ENCODE measurements at regions not wholly inside any gene's neighbourhood (a gene's known extent, or its start where the extent isn't known, plus 50 kb on each side); places are given as distances from the start of the nearest gene placed in this dataset.

- Histone ChIP-seq H3K4me1 (ENCODE audit: control insufficient read depth in 2 of 2, insufficient read depth in 1 of 2, low read depth in 1 of 2, low read length in 2 of 2) (peaks cover 0 to 18% of the 10 kb centered on the region in 2 donors), H3K4me3 (ENCODE audit: low read length in 2 of 2) (no peak overlapping the region), H3K9me3 (replicated peaks in 1 of 2; ENCODE audit: control insufficient read depth in 2 of 2, insufficient read depth in 1 of 2, low read depth in 1 of 2, low read length in 2 of 2) (peaks cover 0 to 5% of the 10 kb centered on the region in 2 donors), H3K27me3 (ENCODE audit: control insufficient read depth in 3 of 3, insufficient read depth in 3 of 3, low read depth in 1 of 3, low read length in 3 of 3) (peaks cover 0 to 23% (median 5%) of the 10 kb centered on the region in 3 experiments), H2BK5ac (ENCODE audit: low read length) (no peak overlapping the region), H3K4me2 (ENCODE audit: insufficient read depth, low read length, poor library complexity, severe bottlenecking) (no peak overlapping the region), H2BK12ac (ENCODE audit: low read length) (peak overlapping the region; percentile 33), H4K91ac (ENCODE audit: low read depth, low read length, poor library complexity) (no peak overlapping the region), H2AFZ (ENCODE audit: low read length) (no peak overlapping the region), H2BK120ac (ENCODE audit: low read depth, low read length) (no peak overlapping the region), H3K18ac (ENCODE audit: low read length) (peak overlapping the region; percentile 83), H4K8ac (ENCODE audit: low read depth, low read length) (no peak overlapping the region), H3K14ac (ENCODE audit: low read length) (no peak overlapping the region), H3K27ac (replicated peaks; ENCODE audit: low read length) (peak overlapping the region; percentile 65), H3K23ac (ENCODE audit: low read depth, low read length, poor library complexity) (no peak overlapping the region), H2AK5ac (ENCODE audit: low read depth, low read length) (peak overlapping the region; percentile 56), H3K9ac (ENCODE audit: low read depth, low read length, poor library complexity) (no peak overlapping the region), H3K79me1 (ENCODE audit: low read depth, low read length) (no peaks in the 10 kb centered on the region), H3K36me3 (replicated peaks in 1 of 2; ENCODE audit: control insufficient read depth in 2 of 2, insufficient read depth in 2 of 2, low read length in 2 of 2) (no peaks in the 10 kb centered on the region), H2BK15ac (ENCODE audit: low read length) (peak overlapping the region; percentile 25), H3K4ac (ENCODE audit: low read length) (no peak overlapping the region)
- no peak for DNase-seq (ENCODE audit: low spot score)
- WGBS, 2 donors (ENCODE audit: extremely low coverage in 2 of 2, insufficient read length in 2 of 2, insufficient replicate concordance in 1 of 2), result no CpG with 5 or more reads among the region's 12 CpGs
Measured at GRCh38 chr22:48238966-48239365, 1476.5 kb downstream of the TBC1D22A start.

- H3K4me1 ChIP-seq (ENCODE audit: control insufficient read depth in 2 of 2, insufficient read depth in 1 of 2, low read depth in 1 of 2, low read length in 2 of 2), result peaks cover 0 to 18% of the 10 kb centered on the region in 2 donors
- H3K9me3 ChIP-seq (replicated peaks in 1 of 2; ENCODE audit: control insufficient read depth in 2 of 2, insufficient read depth in 1 of 2, low read depth in 1 of 2, low read length in 2 of 2), result peaks cover 0 to 7% of the 10 kb centered on the region in 2 donors
- H3K18ac ChIP-seq (ENCODE audit: low read length), result peak overlapping the region; percentile 68
- no peak overlapping the region for H3K9ac ChIP-seq (ENCODE audit: low read depth, low read length, poor library complexity)
- H4K8ac ChIP-seq (ENCODE audit: low read depth, low read length), result no peak overlapping the region
- H3K23ac ChIP-seq (ENCODE audit: low read depth, low read length, poor library complexity), result no peak overlapping the region
- H2BK120ac ChIP-seq (ENCODE audit: low read depth, low read length), result peak overlapping the region; percentile 14
- no peak overlapping the region for H3K27ac ChIP-seq (replicated peaks; ENCODE audit: low read length)
- H2AK5ac ChIP-seq (ENCODE audit: low read depth, low read length), result peak overlapping the region; percentile 16
- H2AFZ ChIP-seq (ENCODE audit: low read length), result no peak overlapping the region
- no peak for DNase-seq (ENCODE audit: low spot score)
- H2BK12ac ChIP-seq (ENCODE audit: low read length), result no peak overlapping the region
- H2BK15ac ChIP-seq (ENCODE audit: low read length), result peak overlapping the region; percentile 25
- H3K4ac ChIP-seq (ENCODE audit: low read length), result no peak overlapping the region
- no CpG with 5 or more reads among the region's 9 CpGs for WGBS, 2 donors (ENCODE audit: extremely low coverage in 2 of 2, insufficient read length in 2 of 2, insufficient replicate concordance in 1 of 2)
- H4K91ac ChIP-seq (ENCODE audit: low read depth, low read length, poor library complexity), result no peak overlapping the region
- H3K4me2 ChIP-seq (ENCODE audit: insufficient read depth, low read length, poor library complexity, severe bottlenecking), result no peak overlapping the region
- H3K14ac ChIP-seq (ENCODE audit: low read length), result no peak overlapping the region
- H2BK5ac ChIP-seq (ENCODE audit: low read length), result no peak overlapping the region
- peak overlapping the region in 1 of 2 donors; percentile 8 for H3K4me3 ChIP-seq (ENCODE audit: low read length in 2 of 2)
- H3K27me3 ChIP-seq (ENCODE audit: control insufficient read depth in 3 of 3, insufficient read depth in 3 of 3, low read depth in 1 of 3, low read length in 3 of 3), result peaks cover 0 to 23% (median 5%) of the 10 kb centered on the region in 3 experiments
- H3K36me3 ChIP-seq (replicated peaks in 1 of 2; ENCODE audit: control insufficient read depth in 2 of 2, insufficient read depth in 2 of 2, low read length in 2 of 2), result no peaks in the 10 kb centered on the region
- no peaks in the 10 kb centered on the region for H3K79me1 ChIP-seq (ENCODE audit: low read depth, low read length)
Measured at GRCh38 chr22:48238284-48238915, 1476.0 kb downstream of the TBC1D22A start.

- H3K4ac ChIP-seq (ENCODE audit: low read length), result no peak overlapping the region
- H3K27ac ChIP-seq (replicated peaks; ENCODE audit: low read length), result no peak overlapping the region
- peaks cover 0 to 7% of the 10 kb centered on the region in 2 donors for H3K9me3 ChIP-seq (replicated peaks in 1 of 2; ENCODE audit: control insufficient read depth in 2 of 2, insufficient read depth in 1 of 2, low read depth in 1 of 2, low read length in 2 of 2)
- peak overlapping the region in 1 of 2 donors; percentile 8 for H3K4me3 ChIP-seq (ENCODE audit: low read length in 2 of 2)
- H2AK5ac ChIP-seq (ENCODE audit: low read depth, low read length), result peak overlapping the region; percentile 58
- H3K79me1 ChIP-seq (ENCODE audit: low read depth, low read length), result no peaks in the 10 kb centered on the region
- H2BK15ac ChIP-seq (ENCODE audit: low read length), result peak overlapping the region; percentile 52
- H3K36me3 ChIP-seq (replicated peaks in 1 of 2; ENCODE audit: control insufficient read depth in 2 of 2, insufficient read depth in 2 of 2, low read length in 2 of 2), result no peaks in the 10 kb centered on the region
- H3K9ac ChIP-seq (ENCODE audit: low read depth, low read length, poor library complexity), result peak overlapping the region; percentile 12
- no peak overlapping the region for H2BK12ac ChIP-seq (ENCODE audit: low read length)
- H2BK5ac ChIP-seq (ENCODE audit: low read length), result no peak overlapping the region
- no peak overlapping the region for H4K8ac ChIP-seq (ENCODE audit: low read depth, low read length)
- no peak for DNase-seq (ENCODE audit: low spot score)
- no peak overlapping the region for H2AFZ ChIP-seq (ENCODE audit: low read length)
- H4K91ac ChIP-seq (ENCODE audit: low read depth, low read length, poor library complexity), result no peak overlapping the region
- H3K23ac ChIP-seq (ENCODE audit: low read depth, low read length, poor library complexity), result peak overlapping the region; percentile 18
- H3K18ac ChIP-seq (ENCODE audit: low read length), result peak overlapping the region; percentile 68
- peaks cover 0 to 23% (median 5%) of the 10 kb centered on the region in 3 experiments for H3K27me3 ChIP-seq (ENCODE audit: control insufficient read depth in 3 of 3, insufficient read depth in 3 of 3, low read depth in 1 of 3, low read length in 3 of 3)
- peaks cover 0 to 18% of the 10 kb centered on the region in 2 donors for H3K4me1 ChIP-seq (ENCODE audit: control insufficient read depth in 2 of 2, insufficient read depth in 1 of 2, low read depth in 1 of 2, low read length in 2 of 2)
- peak overlapping the region; percentile 42 for H3K14ac ChIP-seq (ENCODE audit: low read length)
- H3K4me2 ChIP-seq (ENCODE audit: insufficient read depth, low read length, poor library complexity, severe bottlenecking), result no peak overlapping the region
- peak overlapping the region; percentile 14 for H2BK120ac ChIP-seq (ENCODE audit: low read depth, low read length)
- no CpG with 5 or more reads among the region's 21 CpGs for WGBS, 2 donors (ENCODE audit: extremely low coverage in 2 of 2, insufficient read length in 2 of 2, insufficient replicate concordance in 1 of 2)
Measured at GRCh38 chr22:48237466-48238283, 1475.2 kb downstream of the TBC1D22A start.

- Histone ChIP-seq H3K9me3 (replicated peaks in 1 of 2; ENCODE audit: control insufficient read depth in 2 of 2, insufficient read depth in 1 of 2, low read depth in 1 of 2, low read length in 2 of 2) (peaks cover 0 to 7% of the 10 kb centered on the region in 2 donors), H3K27me3 (ENCODE audit: control insufficient read depth in 3 of 3, insufficient read depth in 3 of 3, low read depth in 1 of 3, low read length in 3 of 3) (peaks cover 0 to 23% (median 5%) of the 10 kb centered on the region in 3 experiments), H4K91ac (ENCODE audit: low read depth, low read length, poor library complexity) (no peak overlapping the region)
Measured at GRCh38 chr22:48236261-48236660, 1473.8 kb downstream of the TBC1D22A start.

More at GRCh38 chr22:48236261-48236660, 1473.8 kb downstream of the TBC1D22A start:
- no peaks in the 10 kb centered on the region for H3K79me1 ChIP-seq (ENCODE audit: low read depth, low read length)
- H4K8ac ChIP-seq (ENCODE audit: low read depth, low read length), result no peak overlapping the region
- H3K14ac ChIP-seq (ENCODE audit: low read length), result no peak overlapping the region
- no peak overlapping the region for H2AK5ac ChIP-seq (ENCODE audit: low read depth, low read length)
- H2AFZ ChIP-seq (ENCODE audit: low read length), result no peak overlapping the region
- DNase-seq (ENCODE audit: low spot score), result no peak
- no CpG with 5 or more reads among the region's 4 CpGs for WGBS, 2 donors (ENCODE audit: extremely low coverage in 2 of 2, insufficient read length in 2 of 2, insufficient replicate concordance in 1 of 2)
- no peak overlapping the region for H3K4me2 ChIP-seq (ENCODE audit: insufficient read depth, low read length, poor library complexity, severe bottlenecking)
- H3K4ac ChIP-seq (ENCODE audit: low read length), result no peak overlapping the region
- H3K27ac ChIP-seq (replicated peaks; ENCODE audit: low read length), result no peak overlapping the region
- H3K23ac ChIP-seq (ENCODE audit: low read depth, low read length, poor library complexity), result no peak overlapping the region
- no peak overlapping the region for H3K18ac ChIP-seq (ENCODE audit: low read length)
- H3K9ac ChIP-seq (ENCODE audit: low read depth, low read length, poor library complexity), result no peak overlapping the region
- H2BK15ac ChIP-seq (ENCODE audit: low read length), result no peak overlapping the region
- no peak overlapping the region for H2BK120ac ChIP-seq (ENCODE audit: low read depth, low read length)
- no peak overlapping the region for H3K4me3 ChIP-seq (ENCODE audit: low read length in 2 of 2)
- H3K36me3 ChIP-seq (replicated peaks in 1 of 2; ENCODE audit: control insufficient read depth in 2 of 2, insufficient read depth in 2 of 2, low read length in 2 of 2), result no peaks in the 10 kb centered on the region
- H2BK12ac ChIP-seq (ENCODE audit: low read length), result no peak overlapping the region
- H3K4me1 ChIP-seq (ENCODE audit: control insufficient read depth in 2 of 2, insufficient read depth in 1 of 2, low read depth in 1 of 2, low read length in 2 of 2), result peaks cover 0 to 18% of the 10 kb centered on the region in 2 donors
- H2BK5ac ChIP-seq (ENCODE audit: low read length), result no peak overlapping the region
